Gastroesophageal sphincter (tissue), 4 donors: ENCODE measurements at regions not wholly inside any gene's neighbourhood (a gene's known extent, or its start where the extent isn't known, plus 50 kb on each side); places are given as distances from the start of the nearest gene placed in this dataset.

Experiments
- ATAC-seq: fragments of 150-250 bp; one replicate; pipeline ENCODE4 v1.9.1; 2016; ENCODE audit warnings: mild to moderate bottlenecking, moderate library complexity
- H3K27ac ChIP-seq, 4 donors: fragments of 200-600 bp; sonication (generic) in 3 of 4; 1 replicate in 3 of 4; 2 replicates in 1 of 4; pipeline ENCODE4 v1.5.1; 2016 to 2019
- H3K27me3 ChIP-seq: fragments of 200-600 bp; sonication (generic); one replicate; pipeline ENCODE4 v1.5.1; 2019
- H3K36me3 ChIP-seq, 2 donors: fragments of 200-600 bp; sonication (generic); one replicate each; pipeline ENCODE4 v1.5.1; 2019; ENCODE audit warnings: control low read depth in 1 of 2
- H3K4me1 ChIP-seq, 3 donors: fragments of 200-600 bp; sonication (generic); 1 replicate in 2 of 3; 2 replicates in 1 of 3; pipeline ENCODE4 v1.5.1; 2016 to 2019; ENCODE audit warnings: control low read depth in 2 of 3
- H3K4me3 ChIP-seq, 2 donors: fragments of 200-600 bp; sonication (generic); one replicate each; pipeline ENCODE4 v1.5.1; 2019; ENCODE audit warnings: mild to moderate bottlenecking in 1 of 2, moderate library complexity in 1 of 2
- H3K9me3 ChIP-seq, 3 donors: fragments of 200-600 bp; sonication (generic); one replicate each; pipeline ENCODE4 v1.5.1; 2017 to 2019; ENCODE audit warnings: control low read depth in 2 of 3
- EP300 ChIP-seq: sonication (generic); formaldehyde crosslinking; IDR thresholded peaks from one replicate; pipeline ENCODE4 v1.6.1; 2017; ENCODE audit warnings: antibody characterized with exemption, mild to moderate bottlenecking
- POLR2A ChIP-seq, 2 donors: fragments of 450-650 bp; IDR thresholded peaks; one replicate each; pipeline ENCODE4 v1.6.1; 2017; ENCODE audit warnings: antibody characterized with exemption in 2 of 2, mild to moderate bottlenecking in 2 of 2, moderate library complexity in 1 of 2
- POLR2AphosphoS5 ChIP-seq: sonication (generic); formaldehyde crosslinking; IDR thresholded peaks from one replicate; pipeline ENCODE4 v1.6.1; 2017; ENCODE audit warnings: antibody characterized with exemption
- WGBS, 2 donors: methylation state at CpG; one replicate each; pipeline ENCODE4 v1.1.5; 2018; ENCODE audit warnings: low coverage in 1 of 2; 5-methylcytosine and 5-hydroxymethylcytosine counted together
- TF ChIP-seq, protein P1 (sequence below), 4 experiments: fragments of 200-600 bp in 2 of 4; fragments of 450-650 bp in 2 of 4; sonication (generic) in 1 of 4; IDR thresholded peaks; one replicate each; pipeline ENCODE4 v1.5.1; 2017 to 2019; ENCODE audit warnings: antibody characterized with exemption in 4 of 4, mild to moderate bottlenecking in 2 of 4, moderate library complexity in 2 of 4

DNA sequence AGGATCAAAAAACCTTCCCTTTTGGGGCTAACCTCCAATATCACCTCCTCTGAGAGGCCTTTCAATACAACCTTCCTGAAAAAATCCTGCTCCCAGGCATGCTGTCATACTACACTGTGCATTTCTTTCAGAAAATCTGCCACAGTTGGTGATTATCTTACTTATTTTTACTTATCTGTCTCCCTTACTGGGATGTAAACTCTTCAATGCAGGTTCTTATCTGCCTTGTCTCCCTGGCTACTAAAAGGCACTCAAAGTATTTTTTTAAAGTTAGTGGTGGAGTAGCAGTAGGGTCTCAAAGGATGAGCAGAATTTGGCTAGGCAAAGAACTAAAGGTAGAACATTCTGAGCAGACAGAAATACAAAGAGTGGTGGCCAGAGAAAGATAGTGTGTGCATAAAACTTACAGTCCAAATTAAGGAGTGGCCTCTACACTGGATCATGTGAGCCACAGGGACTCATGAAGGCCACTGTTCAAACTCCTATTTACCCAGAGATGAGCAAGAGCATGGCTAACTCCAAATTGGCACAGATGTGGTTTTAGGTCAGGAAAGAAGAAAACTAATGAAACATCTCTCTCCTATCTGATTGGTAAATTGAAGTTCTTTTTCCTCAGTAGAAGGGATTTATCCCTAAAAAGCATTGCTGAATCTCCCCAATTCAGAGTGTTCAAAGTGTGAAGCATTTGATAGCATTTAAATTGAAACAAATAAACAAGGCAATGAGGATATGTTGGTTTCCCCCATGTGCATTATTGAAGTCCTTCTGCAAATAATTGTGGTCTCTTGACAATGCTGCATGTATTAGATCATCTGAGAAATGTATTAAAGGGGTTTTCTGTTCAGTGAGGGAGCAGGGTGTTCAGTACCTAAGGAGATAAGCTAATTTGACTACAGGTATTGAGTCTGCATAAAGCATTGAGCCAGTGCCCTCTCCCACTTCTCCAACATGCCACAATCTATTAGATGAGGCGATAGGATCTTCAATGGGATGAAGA is 285.5 kb downstream of the MREG start:
- 89 to 100% methylated on average over 1 of the region's 1 CpG for WGBS, 2 donors
- TF ChIP-seq POLR2A (IDR thresholded peaks at IDR 0.05), result no peak
- TF ChIP-seq EP300, result no peak
- TF ChIP-seq, protein P1, sequence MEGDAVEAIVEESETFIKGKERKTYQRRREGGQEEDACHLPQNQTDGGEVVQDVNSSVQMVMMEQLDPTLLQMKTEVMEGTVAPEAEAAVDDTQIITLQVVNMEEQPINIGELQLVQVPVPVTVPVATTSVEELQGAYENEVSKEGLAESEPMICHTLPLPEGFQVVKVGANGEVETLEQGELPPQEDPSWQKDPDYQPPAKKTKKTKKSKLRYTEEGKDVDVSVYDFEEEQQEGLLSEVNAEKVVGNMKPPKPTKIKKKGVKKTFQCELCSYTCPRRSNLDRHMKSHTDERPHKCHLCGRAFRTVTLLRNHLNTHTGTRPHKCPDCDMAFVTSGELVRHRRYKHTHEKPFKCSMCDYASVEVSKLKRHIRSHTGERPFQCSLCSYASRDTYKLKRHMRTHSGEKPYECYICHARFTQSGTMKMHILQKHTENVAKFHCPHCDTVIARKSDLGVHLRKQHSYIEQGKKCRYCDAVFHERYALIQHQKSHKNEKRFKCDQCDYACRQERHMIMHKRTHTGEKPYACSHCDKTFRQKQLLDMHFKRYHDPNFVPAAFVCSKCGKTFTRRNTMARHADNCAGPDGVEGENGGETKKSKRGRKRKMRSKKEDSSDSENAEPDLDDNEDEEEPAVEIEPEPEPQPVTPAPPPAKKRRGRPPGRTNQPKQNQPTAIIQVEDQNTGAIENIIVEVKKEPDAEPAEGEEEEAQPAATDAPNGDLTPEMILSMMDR (IDR thresholded peaks at IDR 0.05), result no peak
- TF ChIP-seq POLR2AphosphoS5, result no peak

DNA sequence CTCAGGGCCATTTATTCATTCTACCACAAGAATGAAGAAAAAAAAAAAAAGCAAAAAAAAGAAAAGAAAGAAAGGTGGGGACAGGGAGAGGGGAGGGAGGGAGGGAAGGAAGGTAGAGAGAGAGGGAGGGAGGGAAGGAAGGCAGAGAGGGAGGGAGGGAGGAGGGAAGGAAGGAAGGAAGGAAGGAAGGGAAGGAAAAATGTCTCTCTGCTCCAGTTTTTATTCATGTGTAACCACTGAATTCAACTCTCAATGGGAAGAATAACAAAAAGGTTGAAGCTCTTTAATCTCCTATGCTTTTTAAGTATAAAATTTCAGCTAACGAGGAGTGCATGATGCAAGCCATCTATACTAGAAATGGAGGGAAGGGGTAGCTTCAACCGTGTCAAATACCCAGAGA is 287.3 kb downstream of the MREG start:
- peaks cover 0 to 16% (median 0%) of the 10 kb centered on the region in 3 donors for H3K4me1 ChIP-seq
- ATAC-seq, result no peak
- H3K27me3 ChIP-seq, result no peaks in the 10 kb centered on the region
- no peaks in the 10 kb centered on the region for H3K36me3 ChIP-seq
- WGBS, 2 donors, result 58 to 100% methylated on average over 2 of the region's 2 CpGs
- no peak overlapping the region for H3K27ac ChIP-seq
- no peak for TF ChIP-seq EP300
- TF ChIP-seq POLR2A (IDR thresholded peaks at IDR 0.05), result no peak
- TF ChIP-seq, protein P1 (IDR thresholded peaks at IDR 0.05), result no peak
- no peak for TF ChIP-seq POLR2AphosphoS5
- H3K4me3 ChIP-seq, result no peak overlapping the region
- no peaks in the 10 kb centered on the region for H3K9me3 ChIP-seq

More for the DNA sequence above, 285.5 kb downstream of the MREG start:
- H3K9me3 ChIP-seq, result no peaks in the 10 kb centered on the region
- ATAC-seq, result no peak
- H3K27ac ChIP-seq, result peak overlapping the region in 2 of 4 donors; percentile 14 to 21
- no peaks in the 10 kb centered on the region for H3K36me3 ChIP-seq
- peaks cover 0 to 7% (median 0%) of the 10 kb centered on the region in 3 donors for H3K4me1 ChIP-seq
- H3K4me3 ChIP-seq, result no peak overlapping the region
- no peaks in the 10 kb centered on the region for H3K27me3 ChIP-seq

GRCh38 chr2:215724146-215724545 is 288.3 kb upstream of the FN1 start:
- 91% methylated on average over 4 of the region's 5 CpGs; no CpG with 5 or more reads in 1 of the 2 donors for WGBS, 2 donors
- Histone ChIP-seq H3K36me3 (no peaks in the 10 kb centered on the region), H3K4me1 (peaks cover 0 to 27% (median 0%) of the 10 kb centered on the region in 3 donors), H3K4me3 (no peak overlapping the region), H3K27ac (no peak overlapping the region), H3K27me3 (no peaks in the 10 kb centered on the region), H3K9me3 (no peaks in the 10 kb centered on the region)
- ATAC-seq, result no peak
- TF ChIP-seq, protein P1 (IDR thresholded peaks at IDR 0.05), result no peak
- TF ChIP-seq POLR2AphosphoS5 (no peak), EP300 (no peak), POLR2A (IDR thresholded peaks at IDR 0.05) (no peak)

DNA sequence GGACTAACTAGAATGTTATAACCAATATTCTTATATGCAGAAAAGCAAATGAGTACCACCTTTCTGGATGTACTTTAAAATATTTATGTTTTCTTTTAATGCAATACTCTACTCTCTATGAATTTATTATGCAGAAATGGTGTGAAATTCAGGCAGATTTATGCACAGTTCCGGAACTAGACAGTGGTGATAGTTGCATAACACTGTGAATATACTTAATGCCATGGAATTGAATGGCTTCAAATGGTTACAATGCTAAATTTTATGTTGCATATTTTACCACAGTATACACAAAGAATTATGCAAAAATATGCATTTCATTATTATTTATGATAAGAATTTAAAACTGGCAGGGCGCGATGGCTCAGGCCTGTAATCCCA is 287.8 kb upstream of the FN1 start:
- Histone ChIP-seq H3K27me3 (no peaks in the 10 kb centered on the region), H3K9me3 (no peaks in the 10 kb centered on the region), H3K27ac (peak overlapping the region in 1 of 4 donors; percentile 77), H3K36me3 (no peaks in the 10 kb centered on the region), H3K4me1 (peaks cover 0 to 30% (median 4%) of the 10 kb centered on the region in 3 donors), H3K4me3 (no peak overlapping the region)
- WGBS, 2 donors, result 87 to 92% methylated on average over 3 of the region's 3 CpGs
- no peak for ATAC-seq
- TF ChIP-seq POLR2AphosphoS5 (no peak), POLR2A (IDR thresholded peaks at IDR 0.05) (no peak)

GRCh38 chr2:215722986-215723630 is 287.2 kb upstream of the FN1 start:
- TF ChIP-seq POLR2A (IDR thresholded peaks at IDR 0.05) (no peak), EP300 (no peak), POLR2AphosphoS5 (no peak)
- TF ChIP-seq, protein P1 (IDR thresholded peaks at IDR 0.05), result no peak
- Histone ChIP-seq H3K4me3 (no peak overlapping the region), H3K4me1 (peaks cover 4 to 30% (median 9%) of the 10 kb centered on the region in 3 donors), H3K36me3 (no peaks in the 10 kb centered on the region), H3K9me3 (no peaks in the 10 kb centered on the region), H3K27me3 (no peaks in the 10 kb centered on the region), H3K27ac (peak overlapping the region in 3 of 4 donors; percentile 6 to 77 (median 74))
- ATAC-seq, result no peak
- WGBS, 2 donors, result 63 to 64% methylated on average over 2 of the region's 2 CpGs
